ENCODE measurements at regions not wholly inside any gene's neighbourhood (a gene's known extent, or its start where the extent isn't known, plus 50 kb on each side); places are given as distances from the start of the nearest gene placed in this dataset.
A peak's percentile ranks its signal among the peaks of the same experiment; 100 is the strongest.

DNA sequence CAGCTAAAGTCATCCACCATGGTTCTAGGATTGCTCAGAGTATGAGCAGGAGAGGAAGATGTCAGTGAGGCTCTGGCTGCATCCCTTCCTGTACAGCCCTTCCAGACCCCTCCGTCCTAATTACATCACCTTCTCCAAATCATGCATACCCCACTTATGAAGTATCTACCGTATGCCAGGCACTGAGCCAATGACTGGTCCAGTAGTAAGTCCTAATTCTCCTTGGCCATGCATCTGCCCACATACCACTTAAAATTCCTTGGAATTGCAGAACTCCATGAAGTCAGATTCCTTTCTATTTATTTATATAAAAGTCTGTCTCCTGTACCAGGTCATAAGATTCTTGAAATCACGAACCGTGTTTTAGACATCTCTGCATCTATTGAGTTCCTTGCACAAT lies 106.1 kb downstream of the SEC16B start:
- H2AFZ ChIP-seq (replicated peaks; ENCODE audit: low read length, poor library complexity), result no peak overlapping the region
- no peaks in the 10 kb centered on the region for H4K20me1 ChIP-seq (ENCODE audit: insufficient read depth, low read length)
- no peak overlapping the region for H4K91ac ChIP-seq (ENCODE audit: insufficient read depth, low read depth, low read length)
- H3K23ac ChIP-seq (ENCODE audit: low read depth, low read length), result no peak overlapping the region
- peak; percentile 38 for ATAC-seq (ENCODE audit: low read depth)
- H3K27me3 ChIP-seq (ENCODE audit: control insufficient read depth, insufficient read depth, low read length), result no peaks in the 10 kb centered on the region
- H3K14ac ChIP-seq (replicated peaks; ENCODE audit: low read depth, low read length), result no peak overlapping the region
- intact Hi-C loops (cut with micrococcal nuclease) (loop anchor here (2.0 kb wide), 1 partner anchor 19 kb away; no protein-coding TSS in a partner anchor), in situ Hi-C loops (cut with MboI; ENCODE audit: low sequenced_read_pairs) (no loop called here), dilution Hi-C loops (cut with HindIII; ENCODE audit: low sequenced_read_pairs, unreplicated experiment) (no loop called here)
- H2BK20ac ChIP-seq (ENCODE audit: low read depth, low read length), result no peak overlapping the region
- DNase-seq, result peak; percentile 48
- H3K18ac ChIP-seq (ENCODE audit: low read depth, low read length), result no peak overlapping the region; the same call in 1 of the 2 replicates
- H3K4me2 ChIP-seq (ENCODE audit: low read depth, low read length), result no peak overlapping the region
- ChIA-PET CTCF (interaction anchor here (1.1 kb wide), 1 partner anchor 12 kb away, joined by 3 read pairs; no protein-coding TSS in a partner anchor), POLR2A (ENCODE audit: unreplicated experiment) (no interaction called here)
- H2BK5ac ChIP-seq (ENCODE audit: low read depth, low read length, poor library complexity, severe bottlenecking), result no peak overlapping the region
- no peak overlapping the region for H3K4ac ChIP-seq (ENCODE audit: low read depth, low read length)
- BruUV-seq (replicated peaks), result no TSS peak
- no peak overlapping the region for H3K27ac ChIP-seq (ENCODE audit: insufficient read depth, low read length)
- TF ChIP-seq NFE2L2 (IDR thresholded peaks at IDR 0.05; ENCODE audit: low read depth, low read length), result no peak
- TF ChIP-seq SMC3 (IDR thresholded peaks at IDR 0.05; ENCODE audit: low read depth, low read length), result no peak
- no peaks in the 10 kb centered on the region for H3K79me1 ChIP-seq (ENCODE audit: low read depth in 1 of 2, low read length in 2 of 2)
- H4K5ac ChIP-seq (ENCODE audit: low read depth, low read length), result no peak overlapping the region
- no peak overlapping the region for H2BK15ac ChIP-seq (ENCODE audit: low read depth, low read length)
- no peaks in the 10 kb centered on the region for H3K9me3 ChIP-seq (ENCODE audit: control insufficient read depth, insufficient read depth, low read length)
- H4K8ac ChIP-seq (ENCODE audit: low read depth in 2 of 2, low read length in 2 of 2), result no peak overlapping the region
- WGBS, 2 experiments (ENCODE audit: extremely low coverage in 2 of 2, insufficient read length in 1 of 2), result no CpG with 5 or more reads among the region's 4 CpGs
- H2AK9ac ChIP-seq (replicated peaks; ENCODE audit: low read depth, low read length, poor library complexity), result no peak overlapping the region
- no peak overlapping the region for H3K9ac ChIP-seq (ENCODE audit: low read depth, low read length)
- no peak overlapping the region; the same call in 1 of the 2 replicates for H2AK5ac ChIP-seq (ENCODE audit: low read depth, low read length)
- no peak overlapping the region for H2BK120ac ChIP-seq (ENCODE audit: low read depth, low read length)
- H3K9me1 ChIP-seq (ENCODE audit: insufficient read depth, low read length), result no peaks in the 10 kb centered on the region
- no peak overlapping the region for H3K56ac ChIP-seq (ENCODE audit: extremely low read depth, insufficient read depth, low read length)
- no peak overlapping the region for H3K4me3 ChIP-seq (ENCODE audit: insufficient read depth, low read depth, low read length)
- no peaks in the 10 kb centered on the region for H3K36me3 ChIP-seq (ENCODE audit: control insufficient read depth, insufficient read depth, low read length)
- H3K4me1 ChIP-seq (ENCODE audit: control insufficient read depth, insufficient read depth, low read length), result peaks cover 2% of the 10 kb centered on the region; the same call in 1 of the 2 replicates
